ENCODE measurements at regions not wholly inside any gene's neighbourhood (a gene's known extent, or its start where the extent isn't known, plus 50 kb on each side); places are given as distances from the start of the nearest gene placed in this dataset.
A peak's percentile ranks its signal among the peaks of the same experiment; 100 is the strongest.

DNA sequence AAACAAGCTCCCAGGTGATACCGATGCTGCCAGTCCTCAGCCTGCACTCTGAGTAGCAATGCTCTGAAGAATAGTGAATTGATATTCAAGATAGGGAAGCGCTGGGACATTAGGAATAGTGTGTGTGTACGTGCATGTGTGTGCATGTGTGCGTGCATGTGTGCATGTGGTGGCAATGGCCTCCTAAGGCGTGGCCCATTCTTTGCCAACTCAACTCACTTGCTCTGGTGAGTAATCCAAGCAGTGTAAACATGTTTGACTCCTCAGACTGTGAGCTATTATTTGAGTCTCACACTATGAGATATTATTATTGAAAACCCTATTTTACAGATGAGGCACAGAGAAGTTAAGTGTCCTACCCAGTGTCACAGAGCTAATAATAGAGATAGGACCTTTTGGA lies 186.6 kb downstream of the RAB11FIP2 start:
- no peak overlapping the region for H3K27ac ChIP-seq (ENCODE audit: low read length)
- no peak overlapping the region for H3K9ac ChIP-seq (ENCODE audit: low read depth, low read length)
- ATAC-seq (ENCODE audit: insufficient read depth, low read depth) (no peak), DNase-seq (no peak)
- no peak overlapping the region for H3K4me2 ChIP-seq (ENCODE audit: insufficient read depth, low read length)
- H4K20me1 ChIP-seq (ENCODE audit: insufficient read depth, low read length), result no peaks in the 10 kb centered on the region
- TF ChIP-seq, protein P1, sequence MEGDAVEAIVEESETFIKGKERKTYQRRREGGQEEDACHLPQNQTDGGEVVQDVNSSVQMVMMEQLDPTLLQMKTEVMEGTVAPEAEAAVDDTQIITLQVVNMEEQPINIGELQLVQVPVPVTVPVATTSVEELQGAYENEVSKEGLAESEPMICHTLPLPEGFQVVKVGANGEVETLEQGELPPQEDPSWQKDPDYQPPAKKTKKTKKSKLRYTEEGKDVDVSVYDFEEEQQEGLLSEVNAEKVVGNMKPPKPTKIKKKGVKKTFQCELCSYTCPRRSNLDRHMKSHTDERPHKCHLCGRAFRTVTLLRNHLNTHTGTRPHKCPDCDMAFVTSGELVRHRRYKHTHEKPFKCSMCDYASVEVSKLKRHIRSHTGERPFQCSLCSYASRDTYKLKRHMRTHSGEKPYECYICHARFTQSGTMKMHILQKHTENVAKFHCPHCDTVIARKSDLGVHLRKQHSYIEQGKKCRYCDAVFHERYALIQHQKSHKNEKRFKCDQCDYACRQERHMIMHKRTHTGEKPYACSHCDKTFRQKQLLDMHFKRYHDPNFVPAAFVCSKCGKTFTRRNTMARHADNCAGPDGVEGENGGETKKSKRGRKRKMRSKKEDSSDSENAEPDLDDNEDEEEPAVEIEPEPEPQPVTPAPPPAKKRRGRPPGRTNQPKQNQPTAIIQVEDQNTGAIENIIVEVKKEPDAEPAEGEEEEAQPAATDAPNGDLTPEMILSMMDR (IDR thresholded peaks at IDR 0.05; ENCODE audit: borderline replicate concordance, extremely low read depth, low read length, poor library complexity, severe bottlenecking), result no peak
- TF ChIP-seq EZH2 (IDR thresholded peaks at IDR 0.05; ENCODE audit: borderline replicate concordance, low read depth, low read length, severe bottlenecking), result no peak
- no peaks in the 10 kb centered on the region for H3K79me2 ChIP-seq (ENCODE audit: insufficient read depth, low read length)
- no peaks in the 10 kb centered on the region for H3K36me3 ChIP-seq (ENCODE audit: insufficient read depth, low read length)
- no peaks in the 10 kb centered on the region for H3K4me1 ChIP-seq (ENCODE audit: insufficient read depth, low read length)
- H2AFZ ChIP-seq (ENCODE audit: low read depth, low read length), result no peak overlapping the region
- H3K27me3 ChIP-seq (ENCODE audit: insufficient read depth, low read length, poor library complexity), result peaks cover 4% of the 10 kb centered on the region
- no peak overlapping the region for H3K4me3 ChIP-seq (ENCODE audit: low read depth in 1 of 2, low read length in 2 of 2)
- H3K9me3 ChIP-seq (ENCODE audit: insufficient read depth, low read length, severe bottlenecking), result no peaks in the 10 kb centered on the region

DNA sequence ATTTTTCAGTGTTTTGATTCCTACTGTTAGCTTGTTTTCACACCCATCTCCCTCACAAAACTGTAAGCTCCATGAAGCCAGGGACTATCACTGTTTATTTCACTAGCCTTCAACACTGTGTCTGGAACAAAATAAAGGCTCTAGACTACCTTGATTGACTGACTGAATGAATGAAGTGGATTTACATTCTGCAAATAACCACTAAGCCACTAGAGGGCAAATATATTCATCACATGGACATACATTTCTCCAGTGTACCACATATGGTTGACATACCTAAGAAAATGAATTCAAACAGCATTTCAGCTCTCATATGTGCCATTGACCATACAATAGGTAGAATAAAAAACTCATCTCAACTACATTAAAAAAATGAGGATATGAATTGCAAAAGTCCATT lies 185.9 kb downstream of the RAB11FIP2 start:
- ATAC-seq (ENCODE audit: insufficient read depth, low read depth), result no peak
- H3K4me1 ChIP-seq (ENCODE audit: insufficient read depth, low read length), result no peaks in the 10 kb centered on the region
- H3K27me3 ChIP-seq (ENCODE audit: insufficient read depth, low read length, poor library complexity), result peaks cover 4% of the 10 kb centered on the region

DNA sequence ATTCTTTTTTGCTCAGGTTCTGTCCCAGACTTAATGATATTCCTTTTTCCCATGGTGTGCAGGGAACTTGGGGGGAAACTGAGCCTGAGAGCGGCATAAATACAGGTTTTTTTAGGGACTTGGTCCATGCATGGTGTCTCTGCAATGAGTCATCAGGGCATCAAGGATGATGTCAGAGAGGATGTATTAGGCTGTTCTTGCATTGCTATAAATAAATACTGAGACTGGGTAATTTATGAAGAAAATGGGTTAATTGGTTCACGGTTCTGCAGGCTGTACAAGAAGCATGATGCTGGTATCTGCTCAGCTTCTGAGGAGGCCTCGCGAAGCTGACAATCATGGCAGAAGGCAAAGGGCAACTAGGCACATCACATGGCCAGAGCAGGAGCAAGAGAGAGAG lies 185.4 kb downstream of the RAB11FIP2 start:
- H3K4me3 ChIP-seq (ENCODE audit: low read depth in 1 of 2, low read length in 2 of 2), result no peak overlapping the region
- no peaks in the 10 kb centered on the region for H3K36me3 ChIP-seq (ENCODE audit: insufficient read depth, low read length)
- H3K9ac ChIP-seq (ENCODE audit: low read depth, low read length), result no peak overlapping the region
- ATAC-seq (ENCODE audit: insufficient read depth, low read depth), result no peak
- no peak overlapping the region for H2AFZ ChIP-seq (ENCODE audit: low read depth, low read length)
- no peak for DNase-seq
- H3K4me1 ChIP-seq (ENCODE audit: insufficient read depth, low read length), result no peaks in the 10 kb centered on the region
- no peaks in the 10 kb centered on the region for H3K9me3 ChIP-seq (ENCODE audit: insufficient read depth, low read length, severe bottlenecking)
- no peak overlapping the region for H3K4me2 ChIP-seq (ENCODE audit: insufficient read depth, low read length)
- H4K20me1 ChIP-seq (ENCODE audit: insufficient read depth, low read length), result no peaks in the 10 kb centered on the region
- TF ChIP-seq EZH2 (IDR thresholded peaks at IDR 0.05; ENCODE audit: borderline replicate concordance, low read depth, low read length, severe bottlenecking), result no peak
- TF ChIP-seq, protein P1 (IDR thresholded peaks at IDR 0.05; ENCODE audit: borderline replicate concordance, extremely low read depth, low read length, poor library complexity, severe bottlenecking), result no peak
- peaks cover 4% of the 10 kb centered on the region for H3K27me3 ChIP-seq (ENCODE audit: insufficient read depth, low read length, poor library complexity)
- H3K27ac ChIP-seq (ENCODE audit: low read length), result no peak overlapping the region
- H3K79me2 ChIP-seq (ENCODE audit: insufficient read depth, low read length), result no peaks in the 10 kb centered on the region

More for the DNA sequence above, 185.9 kb downstream of the RAB11FIP2 start:
- H3K79me2 ChIP-seq (ENCODE audit: insufficient read depth, low read length), result no peaks in the 10 kb centered on the region
- TF ChIP-seq, protein P1 (IDR thresholded peaks at IDR 0.05; ENCODE audit: borderline replicate concordance, extremely low read depth, low read length, poor library complexity, severe bottlenecking), result peak; percentile 56
- TF ChIP-seq EZH2 (IDR thresholded peaks at IDR 0.05; ENCODE audit: borderline replicate concordance, low read depth, low read length, severe bottlenecking), result no peak
- no peak overlapping the region for H3K4me3 ChIP-seq (ENCODE audit: low read depth in 1 of 2, low read length in 2 of 2)
- no peak overlapping the region for H3K27ac ChIP-seq (ENCODE audit: low read length)
- H3K9ac ChIP-seq (ENCODE audit: low read depth, low read length), result no peak overlapping the region
- no peak overlapping the region for H2AFZ ChIP-seq (ENCODE audit: low read depth, low read length)
- H4K20me1 ChIP-seq (ENCODE audit: insufficient read depth, low read length), result no peaks in the 10 kb centered on the region
- no peaks in the 10 kb centered on the region for H3K9me3 ChIP-seq (ENCODE audit: insufficient read depth, low read length, severe bottlenecking)
- no peak for DNase-seq
- H3K4me2 ChIP-seq (ENCODE audit: insufficient read depth, low read length), result no peak overlapping the region
- no peaks in the 10 kb centered on the region for H3K36me3 ChIP-seq (ENCODE audit: insufficient read depth, low read length)

DNA sequence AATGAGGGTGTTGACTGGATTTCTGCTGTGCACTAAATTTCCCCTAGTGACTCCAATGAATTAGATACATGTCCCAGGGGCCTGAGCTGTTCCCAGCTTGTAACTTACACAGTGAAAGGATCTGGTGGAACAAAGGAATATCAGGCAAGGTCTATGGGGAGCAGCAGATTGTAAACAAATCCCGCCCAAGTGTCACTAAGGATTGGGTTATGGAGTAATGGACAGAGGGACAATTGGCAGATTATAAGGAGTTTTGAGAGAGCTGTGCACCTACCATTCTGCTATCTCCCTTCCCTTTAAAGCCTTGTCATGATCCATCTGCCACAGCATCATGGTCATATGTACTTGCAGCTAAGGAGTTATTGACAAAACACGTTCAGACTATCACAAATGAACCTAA lies 183.0 kb downstream of the RAB11FIP2 start:
- H3K9me3 ChIP-seq (ENCODE audit: insufficient read depth, low read length, severe bottlenecking), result no peaks in the 10 kb centered on the region
- no peaks in the 10 kb centered on the region for H3K36me3 ChIP-seq (ENCODE audit: insufficient read depth, low read length)
- H3K4me2 ChIP-seq (ENCODE audit: insufficient read depth, low read length), result no peak overlapping the region
- no peaks in the 10 kb centered on the region for H4K20me1 ChIP-seq (ENCODE audit: insufficient read depth, low read length)
- peaks cover 4% of the 10 kb centered on the region for H3K27me3 ChIP-seq (ENCODE audit: insufficient read depth, low read length, poor library complexity)
- no peaks in the 10 kb centered on the region for H3K4me1 ChIP-seq (ENCODE audit: insufficient read depth, low read length)
- H3K4me3 ChIP-seq (ENCODE audit: low read depth in 1 of 2, low read length in 2 of 2), result no peak overlapping the region
- H3K79me2 ChIP-seq (ENCODE audit: insufficient read depth, low read length), result no peaks in the 10 kb centered on the region
- no peak for ATAC-seq (ENCODE audit: insufficient read depth, low read depth)
- no peak overlapping the region for H3K27ac ChIP-seq (ENCODE audit: low read length)
- DNase-seq, result no peak
- TF ChIP-seq EZH2 (IDR thresholded peaks at IDR 0.05; ENCODE audit: borderline replicate concordance, low read depth, low read length, severe bottlenecking), result no peak
- TF ChIP-seq, protein P1 (IDR thresholded peaks at IDR 0.05; ENCODE audit: borderline replicate concordance, extremely low read depth, low read length, poor library complexity, severe bottlenecking), result no peak
- no peak overlapping the region for H2AFZ ChIP-seq (ENCODE audit: low read depth, low read length)
- H3K9ac ChIP-seq (ENCODE audit: low read depth, low read length), result no peak overlapping the region
